ENCODE measurements at regions not wholly inside any gene's neighbourhood (a gene's known extent, or its start where the extent isn't known, plus 50 kb on each side); places are given as distances from the start of the nearest gene placed in this dataset.

GRCh38 chr2:176727696-176728095 is 458.5 kb downstream of the MTX2 start:
- DNase-seq (ENCODE audit: low read depth, low spot score), result no peak

- peak; percentile 62 for DNase-seq (ENCODE audit: low read depth, low spot score)
Observed at GRCh38 chr2:176729706-176730569, 460.7 kb downstream of the MTX2 start.

- DNase-seq (ENCODE audit: low read depth, low spot score), result no peak
Observed at GRCh38 chr2:176732780-176733179, 463.5 kb downstream of the MTX2 start.

- no peak for DNase-seq (ENCODE audit: low read depth, low spot score)
Observed at GRCh38 chr2:176733698-176734430, 464.6 kb downstream of the MTX2 start.

GRCh38 chr2:176734868-176735267 is 465.6 kb downstream of the MTX2 start:
- no peak for DNase-seq (ENCODE audit: low read depth, low spot score)

GRCh38 chr2:176742271-176742670 is 470.3 kb upstream of the HNRNPA3 start:
- DNase-seq (ENCODE audit: low read depth, low spot score), result no peak

- no peak for DNase-seq (ENCODE audit: low read depth, low spot score)
Observed at GRCh38 chr2:176743671-176744070, 468.9 kb upstream of the HNRNPA3 start.

- DNase-seq (ENCODE audit: low read depth, low spot score), result no peak
Observed at GRCh38 chr2:176744146-176744545, 468.4 kb upstream of the HNRNPA3 start.

GRCh38 chr2:176745543-176746200 is 466.9 kb upstream of the HNRNPA3 start:
- DNase-seq (ENCODE audit: low read depth, low spot score), result no peak

GRCh38 chr2:176746411-176746810 is 466.2 kb upstream of the HNRNPA3 start:
- DNase-seq (ENCODE audit: low read depth, low spot score), result no peak

GRCh38 chr2:176747506-176747905 is 465.1 kb upstream of the HNRNPA3 start:
- DNase-seq (ENCODE audit: low read depth, low spot score), result no peak

- no peak for DNase-seq (ENCODE audit: low read depth, low spot score)
Observed at GRCh38 chr2:176747928-176748327, 464.7 kb upstream of the HNRNPA3 start.

- no peak for DNase-seq (ENCODE audit: low read depth, low spot score)
Observed at GRCh38 chr2:176748662-176749061, 463.9 kb upstream of the HNRNPA3 start.

- no peak for DNase-seq (ENCODE audit: low read depth, low spot score)
Observed at GRCh38 chr2:176751314-176752227, 461.0 kb upstream of the HNRNPA3 start.

GRCh38 chr2:176752295-176752694 is 460.3 kb upstream of the HNRNPA3 start:
- no peak for DNase-seq (ENCODE audit: low read depth, low spot score)

GRCh38 chr2:176753205-176753604 is 459.4 kb upstream of the HNRNPA3 start:
- no peak for DNase-seq (ENCODE audit: low read depth, low spot score)

GRCh38 chr2:176753752-176754474 is 458.7 kb upstream of the HNRNPA3 start:
- DNase-seq (ENCODE audit: low read depth, low spot score), result no peak

GRCh38 chr2:176755537-176756135 is 457.0 kb upstream of the HNRNPA3 start:
- DNase-seq (ENCODE audit: low read depth, low spot score), result no peak

- DNase-seq (ENCODE audit: low read depth, low spot score), result no peak
Observed at GRCh38 chr2:176758426-176758825, 454.2 kb upstream of the HNRNPA3 start.

- no peak for DNase-seq (ENCODE audit: low read depth, low spot score)
Observed at GRCh38 chr2:176760439-176760838, 452.2 kb upstream of the HNRNPA3 start.

Measured in smooth muscle cell of the brain vasculature (primary cell).